ENCODE measurements at regions not wholly inside any gene's neighbourhood (a gene's known extent, or its start where the extent isn't known, plus 50 kb on each side); places are given as distances from the start of the nearest gene placed in this dataset.
A peak's percentile ranks its signal among the peaks of the same experiment; 100 is the strongest.

- no peak for TF ChIP-seq MAX (IDR thresholded peaks at IDR 0.05; ENCODE audit: low read depth, low read length)
- TF ChIP-seq POLR2A (IDR thresholded peaks at IDR 0.05; ENCODE audit: extremely low read depth, insufficient read length), result no peak
- TF ChIP-seq CTCF (IDR thresholded peaks at IDR 0.05; ENCODE audit: low read depth, low read length), result no peak
- TF ChIP-seq MYC (IDR thresholded peaks at IDR 0.05; ENCODE audit: low read depth, low read length), result no peak
- DNase-seq (ENCODE audit: low read depth), result no peak
- H3K4me3 ChIP-seq (ENCODE audit: low read depth, low read length), result no peak overlapping the region
Measured at GRCh38 chr2:57509189-57509588, 537.4 kb upstream of the VRK2 start.

- no peak overlapping the region for H3K4me3 ChIP-seq (ENCODE audit: low read depth, low read length)
- TF ChIP-seq POLR2A (IDR thresholded peaks at IDR 0.05; ENCODE audit: extremely low read depth, insufficient read length), result no peak
- no peak for TF ChIP-seq MYC (IDR thresholded peaks at IDR 0.05; ENCODE audit: low read depth, low read length)
- no peak for TF ChIP-seq CTCF (IDR thresholded peaks at IDR 0.05; ENCODE audit: low read depth, low read length)
- no peak for TF ChIP-seq MAX (IDR thresholded peaks at IDR 0.05; ENCODE audit: low read depth, low read length)
- DNase-seq (ENCODE audit: low read depth), result peak; percentile 2
Measured at GRCh38 chr2:57510704-57511103, 535.9 kb upstream of the VRK2 start.

- TF ChIP-seq MAX (IDR thresholded peaks at IDR 0.05; ENCODE audit: low read depth, low read length), result no peak
- TF ChIP-seq POLR2A (IDR thresholded peaks at IDR 0.05; ENCODE audit: extremely low read depth, insufficient read length), result no peak
- TF ChIP-seq CTCF (IDR thresholded peaks at IDR 0.05; ENCODE audit: low read depth, low read length), result no peak
- TF ChIP-seq MYC (IDR thresholded peaks at IDR 0.05; ENCODE audit: low read depth, low read length), result no peak
- DNase-seq (ENCODE audit: low read depth), result no peak
- no peak overlapping the region for H3K4me3 ChIP-seq (ENCODE audit: low read depth, low read length)
Measured at GRCh38 chr2:57515366-57515765, 531.2 kb upstream of the VRK2 start.

GRCh38 chr2:57516698-57517340 lies 529.8 kb upstream of the VRK2 start:
- H3K4me3 ChIP-seq (ENCODE audit: low read depth, low read length), result no peak overlapping the region
- TF ChIP-seq POLR2A (IDR thresholded peaks at IDR 0.05; ENCODE audit: extremely low read depth, insufficient read length), result no peak
- TF ChIP-seq MAX (IDR thresholded peaks at IDR 0.05; ENCODE audit: low read depth, low read length), result no peak
- TF ChIP-seq CTCF (IDR thresholded peaks at IDR 0.05; ENCODE audit: low read depth, low read length), result peak; percentile 28
- DNase-seq (ENCODE audit: low read depth), result peak; percentile 63

- TF ChIP-seq POLR2A (IDR thresholded peaks at IDR 0.05; ENCODE audit: extremely low read depth, insufficient read length), result no peak
- TF ChIP-seq CTCF (IDR thresholded peaks at IDR 0.05; ENCODE audit: low read depth, low read length), result no peak
- TF ChIP-seq MAX (IDR thresholded peaks at IDR 0.05; ENCODE audit: low read depth, low read length), result no peak
- TF ChIP-seq MYC (IDR thresholded peaks at IDR 0.05; ENCODE audit: low read depth, low read length), result no peak
- no peak overlapping the region for H3K4me3 ChIP-seq (ENCODE audit: low read depth, low read length)
- no peak for DNase-seq (ENCODE audit: low read depth)
Measured at GRCh38 chr2:57523304-57523703, 523.3 kb upstream of the VRK2 start.

Data from NB4 (cell line).